ENCODE measurements at regions not wholly inside any gene's neighbourhood (a gene's known extent, or its start where the extent isn't known, plus 50 kb on each side); places are given as distances from the start of the nearest gene placed in this dataset.

GRCh38 chr6:169044381-169045230 lies 209.0 kb downstream of the THBS2 start:
- DNase-seq: no peak

DNA sequence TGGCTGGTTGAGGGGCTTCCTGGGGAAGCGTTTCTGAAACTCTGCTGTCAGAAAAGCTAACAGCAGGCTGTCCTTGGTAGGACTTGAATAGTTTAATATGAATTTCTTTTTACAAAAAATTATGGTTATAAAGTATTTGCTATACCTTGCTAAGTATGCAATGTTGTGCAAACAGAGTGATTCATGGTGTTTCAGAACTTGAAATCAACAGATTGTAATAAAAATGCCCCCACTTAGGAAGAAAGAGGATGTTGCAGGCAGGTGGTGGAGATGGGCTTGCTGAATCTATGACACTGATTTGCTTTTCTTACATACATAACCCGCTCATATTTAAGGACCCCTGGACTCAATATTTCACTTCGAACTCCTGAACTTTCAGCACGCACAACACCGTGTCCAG lies 211.6 kb downstream of the THBS2 start:
- DNase-seq: no peak

DNA sequence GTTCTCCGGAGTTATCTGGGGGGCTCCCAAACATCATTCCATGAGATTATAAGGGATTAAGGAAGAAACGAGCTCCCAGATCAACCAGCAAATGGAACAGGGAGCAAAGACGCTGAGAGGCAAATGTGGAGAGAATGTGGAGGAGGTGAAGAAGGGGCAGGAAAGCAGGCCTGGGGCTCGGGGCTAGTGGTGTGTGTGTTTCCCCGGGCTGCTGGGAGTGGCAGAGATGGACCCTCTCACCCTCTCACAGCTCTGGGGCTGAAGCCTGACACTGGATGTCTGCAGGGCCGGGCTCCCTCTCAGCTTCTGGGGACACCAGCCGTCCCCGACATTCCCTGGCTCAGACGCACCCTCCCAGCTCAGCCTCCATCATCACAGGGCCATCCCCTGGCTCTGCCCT lies 212.6 kb downstream of the THBS2 start:
- no peak for DNase-seq

GRCh38 chr6:169038691-169039090 lies 215.0 kb downstream of the THBS2 start:
- no peak for DNase-seq

DNA sequence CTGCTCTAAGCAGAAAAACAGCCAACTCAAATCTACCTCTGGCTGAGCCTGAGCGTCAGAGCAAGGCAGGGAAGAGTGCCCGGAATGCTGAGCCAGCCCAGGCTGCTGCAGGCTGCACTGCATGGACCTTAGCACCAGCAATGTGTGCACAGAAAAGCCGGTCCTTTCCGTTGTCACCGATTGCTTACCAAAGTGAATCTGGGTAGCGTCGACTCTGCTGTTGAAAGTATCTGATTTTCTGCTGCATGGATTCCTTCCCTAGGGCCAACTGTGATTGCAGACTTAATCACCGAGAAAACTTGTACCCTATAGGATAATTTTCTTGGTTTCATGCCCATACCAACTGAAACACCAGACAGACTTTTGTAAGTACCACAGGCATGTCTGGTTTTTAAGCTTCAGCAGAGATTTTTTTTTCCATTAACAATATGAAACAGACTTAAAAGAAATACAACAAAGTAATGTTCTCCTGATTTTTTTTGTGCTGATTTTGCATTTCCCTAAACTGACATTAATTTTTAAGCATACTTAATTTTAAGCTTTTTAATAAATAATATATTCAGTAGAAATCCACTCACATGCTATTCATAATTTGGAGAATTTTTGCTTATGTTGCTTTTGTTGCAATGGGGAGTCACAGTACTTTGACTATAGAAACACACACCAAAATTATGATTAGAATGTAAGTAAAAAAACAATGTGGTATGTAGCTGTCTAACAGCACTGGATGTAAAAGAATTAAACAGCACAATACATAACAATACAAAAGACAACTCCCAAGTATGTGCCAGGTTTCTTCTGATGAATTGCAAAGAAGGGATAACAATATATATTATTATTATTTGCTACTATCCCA lies 218.0 kb downstream of the THBS2 start:
- DNase-seq: no peak

GRCh38 chr6:169034516-169035167 lies 219.0 kb downstream of the THBS2 start:
- no peak for DNase-seq

DNA sequence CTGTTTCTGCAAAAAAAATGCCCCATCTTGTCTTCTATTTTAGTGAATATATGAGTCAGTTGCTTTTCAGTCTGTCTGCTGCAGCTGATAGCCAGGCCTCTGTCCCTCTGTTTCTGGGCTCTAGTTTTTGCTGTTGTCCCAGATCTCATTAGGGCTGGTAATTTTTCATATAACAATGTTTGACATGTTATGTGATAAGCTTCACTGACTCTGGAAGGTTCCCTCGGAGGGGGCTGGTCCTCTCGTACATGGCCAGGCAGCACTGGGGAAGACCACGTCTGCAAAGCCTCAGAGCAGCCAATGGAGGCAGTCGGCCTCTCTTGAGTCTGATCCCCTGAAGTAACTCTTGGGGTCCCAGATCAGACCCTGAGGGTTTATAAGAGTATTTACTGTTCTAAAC lies 223.8 kb downstream of the THBS2 start:
- DNase-seq: no peak

- DNase-seq: peak; percentile 25
Observed at GRCh38 chr6:169028343-169028742, 225.3 kb downstream of the THBS2 start.

DNA sequence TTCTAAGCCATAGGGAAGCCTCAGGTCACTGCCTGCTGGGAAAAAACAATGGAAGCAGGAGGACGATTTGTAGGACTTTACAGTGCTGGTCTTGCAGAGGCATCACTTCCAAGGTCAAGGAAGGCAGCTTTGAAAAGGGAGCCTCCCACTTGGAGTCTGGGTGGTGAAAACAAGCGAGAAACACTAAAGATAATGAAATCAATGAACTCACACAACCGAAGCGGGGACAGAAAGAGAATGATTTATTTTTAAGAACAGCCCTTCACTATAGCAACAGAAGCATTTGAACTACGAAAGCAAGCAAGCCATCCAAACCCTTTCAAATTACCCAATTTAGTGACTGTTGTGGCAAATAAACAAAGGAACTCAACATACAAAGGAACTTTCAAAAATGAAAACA lies 227.5 kb downstream of the THBS2 start:
- no peak for DNase-seq

GRCh38 chr6:169024047-169024660 lies 229.5 kb downstream of the THBS2 start:
- no peak for DNase-seq

- no peak for DNase-seq
Observed at GRCh38 chr6:169023161-169023874, 230.3 kb downstream of the THBS2 start.

DNA sequence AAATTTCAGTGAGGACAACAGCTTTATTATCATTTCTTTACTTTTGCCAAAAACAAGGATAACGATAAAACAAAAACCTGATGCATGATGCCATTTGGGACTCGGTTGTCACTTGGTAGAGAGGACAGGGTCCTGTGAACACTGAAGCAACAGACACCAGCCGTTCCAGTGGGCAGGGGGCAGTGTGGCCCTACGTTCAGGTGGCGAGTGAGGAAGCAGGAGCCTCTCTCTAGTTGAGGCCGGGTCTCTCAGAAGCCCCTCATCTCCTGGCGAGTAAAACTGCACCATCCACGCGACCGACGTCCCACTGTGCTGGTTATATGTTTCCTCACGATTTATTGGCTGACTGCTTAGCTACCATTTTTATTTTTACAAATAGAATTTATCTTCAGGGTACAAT lies 231.6 kb downstream of the THBS2 start:
- no peak for DNase-seq

GRCh38 chr6:169020821-169021220 lies 232.8 kb downstream of the THBS2 start:
- no peak for DNase-seq

- DNase-seq: no peak
Observed at GRCh38 chr6:169019727-169020491, 233.7 kb downstream of the THBS2 start.

DNA sequence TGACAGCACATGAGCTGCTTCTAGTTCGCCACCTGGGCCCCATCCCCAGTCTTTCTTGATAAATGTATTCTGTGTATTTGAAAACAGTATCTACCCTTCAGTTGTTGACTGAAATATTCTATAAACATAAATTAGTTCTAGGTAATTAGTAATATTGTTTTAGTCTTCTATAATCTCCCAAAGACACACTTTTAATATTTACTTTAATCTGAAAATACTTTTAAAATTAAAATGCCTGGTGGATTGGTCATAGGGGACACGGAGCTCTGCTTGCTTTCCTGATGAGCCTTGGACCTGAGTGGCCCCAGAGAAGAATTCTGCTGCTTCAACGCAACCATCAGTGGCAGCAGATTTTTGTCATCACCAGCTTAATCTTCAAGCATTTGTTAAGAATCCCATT lies 234.5 kb downstream of the THBS2 start:
- DNase-seq: no peak

GRCh38 chr6:169016758-169017157 lies 236.9 kb downstream of the THBS2 start:
- no peak for DNase-seq

- DNase-seq: no peak
Observed at GRCh38 chr6:169014211-169015197, 239.1 kb downstream of the THBS2 start.

DNA sequence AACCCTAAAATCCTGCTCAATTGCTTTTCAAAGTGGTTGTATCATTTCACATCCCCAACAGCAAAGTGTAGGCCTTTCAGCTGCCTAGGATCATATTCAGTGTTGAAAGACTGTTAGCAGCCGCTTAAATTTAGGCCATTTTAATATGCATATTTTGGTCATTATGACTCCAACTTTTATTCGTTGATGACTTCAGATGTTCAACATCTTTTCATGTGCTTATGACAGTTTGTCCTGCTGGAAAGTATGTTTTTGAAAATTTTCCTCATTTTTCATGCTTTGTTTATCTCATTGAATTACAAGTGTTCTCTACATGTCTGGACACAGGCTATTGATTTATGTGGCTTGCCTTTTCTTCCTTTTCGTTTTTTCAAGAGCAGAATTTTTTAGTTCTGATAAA lies 244.0 kb downstream of the THBS2 start:
- DNase-seq: no peak

DNA sequence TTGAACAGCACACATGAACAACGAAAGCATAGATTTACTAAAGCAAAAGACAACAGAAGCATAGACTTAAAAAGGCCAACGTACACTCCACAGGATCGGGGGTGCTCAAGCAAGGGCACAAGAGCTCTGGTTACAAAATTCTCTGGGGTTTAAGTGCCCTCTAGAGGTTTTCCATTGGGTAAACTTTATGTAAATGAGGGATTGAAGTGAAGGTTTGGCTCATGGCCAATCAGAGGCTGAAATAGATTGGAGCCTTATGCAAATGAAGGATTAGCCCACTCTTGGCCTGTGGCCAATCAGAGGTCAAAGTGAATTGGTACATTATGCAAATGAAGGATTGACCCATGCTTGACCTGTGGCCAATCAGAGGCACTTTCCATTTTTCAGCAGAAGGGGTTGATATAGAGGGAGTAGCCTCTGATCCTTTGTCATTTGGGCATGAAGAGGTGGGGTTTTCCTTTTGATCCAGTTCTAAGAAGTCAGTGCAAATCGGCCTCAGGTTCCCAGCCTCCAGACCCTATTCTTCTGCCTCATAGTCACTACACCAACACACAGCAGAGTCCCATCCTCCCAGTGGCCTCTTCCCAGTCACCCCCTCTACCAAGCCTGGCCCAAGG lies 244.9 kb downstream of the THBS2 start:
- peak; percentile 83 for DNase-seq

- peak; percentile 56 for DNase-seq
Observed at GRCh38 chr6:169005166-169005565, 248.5 kb downstream of the THBS2 start.
